DMS53 treated with DMSO at 0.1 percent for 48 hours (cell line): ENCODE measurements at regions not wholly inside any gene's neighbourhood (a gene's known extent, or its start where the extent isn't known, plus 50 kb on each side); places are given as distances from the start of the nearest gene placed in this dataset.
A peak's percentile ranks its signal among the peaks of the same experiment; 100 is the strongest.

Experiments used
- DNase-seq: peaks from one replicate; lab custom pipeline; 2025; ENCODE audit not compliant: unreplicated experiment; lab: John Stamatoyannopoulos, UW

DNA sequence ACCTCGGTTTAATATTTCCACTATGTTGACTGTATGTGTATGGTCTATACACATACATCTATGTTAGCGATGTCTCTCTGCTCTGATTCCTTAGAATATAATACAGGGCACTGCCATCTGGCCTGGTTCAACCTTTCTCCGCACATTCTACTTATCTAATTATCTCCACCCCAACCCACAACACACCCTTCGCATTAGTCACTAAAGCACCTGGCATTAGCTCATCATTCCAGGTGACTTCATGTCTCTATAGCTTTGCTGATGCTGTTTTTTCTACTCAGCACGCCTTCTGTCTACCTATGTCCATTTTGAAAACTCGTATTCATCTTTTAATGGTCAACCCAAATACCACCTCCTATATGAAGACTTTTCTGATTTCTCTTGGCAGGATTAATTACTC is 425.2 kb upstream of the RASGEF1B start:
- peak; percentile 16 for DNase-seq

DNA sequence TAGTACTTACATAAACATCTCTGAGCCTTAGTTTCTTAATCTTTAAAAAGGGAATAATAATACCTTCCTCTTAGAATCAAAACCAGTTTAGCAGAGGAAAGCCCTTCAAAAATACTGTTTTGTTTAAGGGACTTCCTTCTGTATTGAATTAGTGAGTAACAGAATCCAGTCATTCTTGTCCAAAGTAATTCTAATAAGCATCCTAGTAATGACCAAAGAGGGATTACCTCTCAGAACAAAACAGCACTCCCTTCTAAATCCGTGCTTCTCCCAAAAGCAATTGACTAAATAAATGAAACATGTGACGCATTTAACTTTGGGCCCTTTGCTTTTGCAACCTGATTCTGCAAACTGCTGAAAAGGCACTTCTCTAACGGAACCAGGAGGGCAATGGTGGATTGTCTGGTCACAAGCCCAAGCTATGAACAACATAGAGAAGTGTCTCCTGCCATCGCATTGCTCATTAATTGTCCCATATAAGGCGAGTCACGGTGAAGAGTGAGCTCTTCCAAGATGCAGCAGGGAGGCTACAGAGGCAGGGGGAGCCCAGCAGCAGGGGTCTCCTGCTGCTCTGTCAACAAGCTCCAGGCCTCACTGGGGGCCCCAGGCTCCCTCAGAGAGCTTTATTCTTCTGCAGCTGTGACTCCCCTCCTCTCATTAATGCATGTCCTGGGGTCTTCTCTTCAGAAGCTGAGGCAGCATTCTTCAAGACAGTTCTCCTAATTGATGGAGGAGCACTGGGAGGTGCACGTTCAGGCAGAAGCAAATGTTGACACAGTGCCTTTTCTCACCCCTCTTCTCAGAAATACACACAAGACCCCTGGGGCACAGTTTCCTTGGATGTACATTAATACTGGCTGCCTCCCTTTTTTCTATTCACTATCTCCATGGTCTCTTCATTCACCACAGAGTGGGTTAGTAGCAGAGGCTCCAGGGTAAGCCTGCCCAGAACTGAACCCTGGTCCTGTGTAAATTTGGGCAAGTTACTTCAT is 419.6 kb upstream of the RASGEF1B start:
- DNase-seq, result no peak

DNA sequence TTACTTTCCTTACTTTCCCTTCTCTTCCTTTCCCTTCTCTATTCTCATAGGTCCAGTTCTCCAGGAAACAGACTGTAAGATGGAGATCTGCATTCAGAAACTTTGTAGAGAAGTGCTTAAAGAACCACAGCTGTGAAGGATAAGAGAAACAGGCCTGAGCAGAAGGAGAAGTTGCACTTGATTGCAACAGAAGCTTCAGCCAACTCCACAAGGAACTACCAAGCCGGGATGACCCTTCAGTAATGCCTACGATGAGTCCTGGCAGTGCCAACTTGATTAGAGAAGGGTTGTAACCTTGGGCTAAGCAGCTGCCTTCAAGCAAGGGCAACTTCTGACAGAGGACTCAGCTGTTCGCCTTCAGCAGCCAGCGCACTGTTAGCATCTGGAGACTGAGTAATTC is 413.3 kb upstream of the RASGEF1B start:
- DNase-seq, result no peak

DNA sequence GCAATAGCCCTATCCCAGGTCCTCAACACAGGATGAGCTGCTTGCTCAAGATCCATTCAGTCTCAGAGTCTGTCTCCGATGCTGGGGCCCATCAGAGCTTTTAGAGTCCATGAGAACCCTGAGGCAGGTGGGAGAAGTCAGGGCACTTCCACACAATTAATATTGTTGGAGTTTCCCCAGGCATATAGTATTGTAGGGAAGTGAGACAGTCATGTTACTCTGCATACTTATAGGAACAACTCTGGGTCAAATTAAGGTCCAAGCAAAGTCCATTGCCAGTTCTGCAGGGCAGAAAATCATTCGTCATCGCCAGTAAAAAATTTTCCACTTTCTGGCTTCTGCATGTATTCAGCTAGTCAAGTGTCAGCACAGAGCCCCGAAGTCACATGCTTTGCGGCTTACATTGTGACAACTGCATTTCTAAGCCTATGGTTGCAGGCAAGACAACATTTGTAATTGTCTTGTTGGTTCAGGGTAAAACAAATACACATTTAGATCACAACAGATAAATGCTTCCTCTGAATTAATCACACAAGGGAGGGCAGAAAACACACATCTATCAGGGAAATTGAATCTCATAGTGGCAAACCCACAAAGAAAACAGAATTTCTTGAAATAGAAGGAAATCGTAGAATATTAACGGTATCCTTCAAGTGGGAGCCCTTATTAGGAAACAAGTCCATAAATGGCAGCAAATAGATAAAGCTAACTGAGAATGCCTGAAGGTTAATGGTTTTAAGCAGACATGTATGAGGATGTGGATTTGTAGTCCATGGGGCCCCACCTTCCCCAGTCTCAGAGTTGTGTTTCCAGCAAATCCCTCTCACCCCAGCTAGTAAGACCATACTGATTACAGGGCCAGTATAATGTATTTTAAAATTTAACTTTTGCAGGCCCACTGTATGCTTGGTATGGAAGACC is 412.1 kb upstream of the RASGEF1B start:
- no peak for DNase-seq

DNA sequence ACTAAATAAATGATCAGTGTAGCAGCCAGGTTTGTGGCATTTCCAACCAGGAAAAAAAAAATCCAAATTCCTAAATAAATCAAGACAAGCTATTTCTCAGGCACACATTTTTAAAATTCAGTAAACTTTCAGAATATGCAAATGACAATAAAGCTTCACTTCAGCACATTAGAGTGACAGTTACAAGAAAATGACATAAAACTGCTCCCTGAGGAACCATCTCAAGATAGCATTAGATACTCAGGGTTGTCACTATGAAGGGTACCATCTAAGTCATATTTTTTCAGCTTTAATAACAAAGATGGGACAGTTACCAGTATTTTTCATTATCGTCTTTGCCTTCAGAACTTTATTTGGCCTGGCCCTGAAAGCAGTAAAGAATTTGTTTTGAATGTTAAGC is 411.3 kb upstream of the RASGEF1B start:
- DNase-seq, result no peak

DNA sequence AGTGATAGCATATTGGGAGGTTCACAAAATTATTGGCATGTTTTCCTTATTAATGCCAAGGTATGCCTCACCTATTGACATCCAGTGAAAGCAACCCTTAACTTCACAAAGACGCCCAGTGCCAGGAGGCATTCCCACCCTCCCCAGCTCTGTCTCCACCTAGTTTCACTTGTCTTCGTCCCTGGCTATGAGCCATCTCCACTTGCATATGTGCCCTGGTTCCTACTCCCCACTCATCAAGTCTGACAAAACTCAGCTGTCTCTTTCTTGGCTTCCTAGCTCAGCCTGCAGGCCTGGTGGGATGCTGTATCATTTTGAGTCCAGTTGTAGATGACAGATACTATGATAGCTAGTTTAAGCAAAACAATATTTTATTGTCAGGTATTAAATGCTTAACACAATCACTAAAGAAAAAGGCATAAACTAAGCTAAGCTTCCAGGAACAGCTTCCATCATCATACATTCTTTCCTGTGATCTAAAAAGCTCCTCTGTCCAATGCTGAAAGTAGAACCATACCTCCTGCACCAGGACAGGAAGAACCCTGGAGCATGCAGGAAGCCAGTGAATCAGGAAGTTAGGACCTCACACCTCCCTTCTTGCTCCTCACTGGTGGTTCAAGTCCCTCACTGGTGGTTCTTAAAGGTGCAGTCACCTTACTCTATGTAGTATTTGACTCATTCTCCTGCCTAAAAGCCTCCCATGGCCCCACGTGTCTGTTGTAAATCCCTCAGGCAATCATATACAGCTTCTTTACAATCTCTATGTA is 410.3 kb upstream of the RASGEF1B start:
- no peak for DNase-seq

DNA sequence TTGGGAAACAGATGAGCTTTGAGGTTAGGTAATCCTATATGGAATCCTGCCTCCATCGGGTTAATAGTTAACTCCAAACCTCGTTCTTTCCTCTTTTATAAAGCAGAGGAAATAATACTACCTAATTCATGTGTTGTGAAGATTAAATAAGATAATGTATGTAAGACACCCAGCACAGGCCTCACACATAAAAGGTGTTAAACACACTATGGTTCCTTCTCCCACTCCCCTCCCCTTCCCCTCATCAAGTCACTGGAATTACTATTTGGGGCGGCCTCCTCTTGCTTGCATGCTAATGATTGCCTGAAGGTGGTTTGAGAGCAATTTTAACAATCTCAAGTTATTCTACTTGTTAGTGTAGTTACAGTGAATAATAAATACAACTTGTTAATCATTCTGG is 404.4 kb upstream of the RASGEF1B start:
- DNase-seq, result no peak

DNA sequence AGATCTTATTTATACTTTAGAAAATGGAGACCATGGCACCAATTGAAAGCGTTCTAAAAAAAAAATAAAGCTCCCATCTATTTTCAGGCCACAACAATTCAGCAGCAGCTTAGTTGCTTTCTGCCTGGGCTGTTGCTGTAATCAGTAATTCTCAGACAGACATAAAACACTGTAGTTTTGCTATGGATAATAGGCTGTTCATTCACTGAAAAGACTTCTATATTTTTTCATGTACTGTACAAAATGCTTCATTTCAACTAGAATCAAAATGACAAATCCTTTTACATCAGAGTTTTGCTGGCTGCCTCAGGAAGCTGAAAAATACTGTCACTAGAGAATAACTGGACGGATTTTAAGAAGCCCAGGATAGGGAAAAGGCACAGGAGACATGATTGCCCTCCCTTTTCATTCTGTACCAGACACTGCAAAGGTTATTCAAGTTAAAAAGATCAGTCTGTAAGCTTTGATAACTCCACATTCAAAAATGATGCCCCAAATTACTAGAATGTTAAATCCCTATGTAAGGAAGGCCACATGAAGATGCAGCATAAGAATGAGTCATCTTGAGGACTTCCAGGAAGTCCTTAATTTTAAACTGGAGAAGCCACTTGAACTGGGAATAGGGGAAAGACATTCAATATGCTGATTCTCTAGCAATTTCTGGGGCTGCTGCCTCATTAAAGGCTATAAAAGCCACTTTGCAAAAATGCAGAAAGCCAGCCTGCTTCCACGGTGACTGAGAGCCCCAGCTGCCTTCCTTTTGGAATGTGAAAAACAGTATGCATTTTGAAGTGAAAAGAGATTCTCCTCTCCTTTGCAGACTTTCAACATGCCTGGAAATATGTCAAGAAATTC is 403.2 kb upstream of the RASGEF1B start:
- no peak for DNase-seq

DNA sequence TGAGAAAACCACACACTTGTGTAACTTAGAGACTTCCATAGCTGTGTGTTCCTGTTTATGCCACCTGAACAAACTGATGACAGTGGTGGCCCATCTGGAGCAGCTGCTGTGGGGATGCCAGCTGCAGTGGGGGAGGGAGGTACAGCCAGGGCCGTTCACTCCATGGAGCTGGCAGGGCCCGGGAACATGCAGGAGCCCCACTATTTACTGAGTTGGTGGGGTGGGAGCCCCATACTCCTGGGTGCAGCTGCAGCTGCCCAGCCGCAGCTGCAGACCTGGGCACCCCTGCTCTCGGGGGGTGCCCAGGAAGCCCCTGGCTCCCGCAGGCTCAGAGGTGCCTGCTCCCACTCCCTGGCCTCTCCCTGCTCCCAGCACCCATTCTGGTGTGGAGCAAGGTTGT is 398.6 kb upstream of the RASGEF1B start:
- DNase-seq, result peak; percentile 13

DNA sequence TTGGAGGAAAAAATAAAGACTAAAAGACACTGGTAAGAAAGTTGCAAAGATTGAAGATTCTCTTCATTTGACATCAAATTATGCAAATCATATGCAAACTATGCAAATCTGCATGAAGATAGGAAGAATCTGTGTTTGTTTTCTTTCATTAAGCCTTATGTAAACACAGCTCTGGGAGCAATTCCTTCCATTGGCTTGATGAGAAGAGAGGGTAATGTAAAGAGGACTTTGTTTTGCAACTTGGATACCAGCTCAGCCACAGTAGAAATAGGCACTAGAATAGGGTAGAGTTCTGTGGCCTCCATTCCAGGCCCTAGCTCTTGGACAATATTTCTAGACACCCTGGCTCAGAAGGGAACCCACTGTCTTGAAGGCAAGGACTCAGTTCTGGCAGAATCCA is 388.4 kb upstream of the RASGEF1B start:
- DNase-seq, result no peak

DNA sequence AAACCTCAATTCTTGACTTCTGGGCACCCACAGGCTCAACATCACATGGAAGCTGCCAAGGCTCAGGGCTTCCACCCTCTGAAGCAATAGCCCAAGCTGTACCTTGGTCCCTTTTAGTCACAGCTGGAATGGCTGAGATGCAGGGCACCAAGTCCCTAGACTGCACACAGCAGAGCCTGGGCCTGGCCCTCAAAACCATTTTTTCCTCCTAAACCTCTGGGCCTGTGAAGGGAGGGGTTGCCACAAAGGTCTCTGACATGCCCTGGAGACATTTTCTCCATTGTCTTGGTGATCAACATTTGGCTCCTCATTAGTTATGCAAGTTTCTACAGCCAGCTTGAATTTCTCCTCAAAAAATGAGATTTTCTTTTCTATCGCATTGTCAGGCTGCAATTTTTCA is 382.7 kb upstream of the RASGEF1B start:
- no peak for DNase-seq

DNA sequence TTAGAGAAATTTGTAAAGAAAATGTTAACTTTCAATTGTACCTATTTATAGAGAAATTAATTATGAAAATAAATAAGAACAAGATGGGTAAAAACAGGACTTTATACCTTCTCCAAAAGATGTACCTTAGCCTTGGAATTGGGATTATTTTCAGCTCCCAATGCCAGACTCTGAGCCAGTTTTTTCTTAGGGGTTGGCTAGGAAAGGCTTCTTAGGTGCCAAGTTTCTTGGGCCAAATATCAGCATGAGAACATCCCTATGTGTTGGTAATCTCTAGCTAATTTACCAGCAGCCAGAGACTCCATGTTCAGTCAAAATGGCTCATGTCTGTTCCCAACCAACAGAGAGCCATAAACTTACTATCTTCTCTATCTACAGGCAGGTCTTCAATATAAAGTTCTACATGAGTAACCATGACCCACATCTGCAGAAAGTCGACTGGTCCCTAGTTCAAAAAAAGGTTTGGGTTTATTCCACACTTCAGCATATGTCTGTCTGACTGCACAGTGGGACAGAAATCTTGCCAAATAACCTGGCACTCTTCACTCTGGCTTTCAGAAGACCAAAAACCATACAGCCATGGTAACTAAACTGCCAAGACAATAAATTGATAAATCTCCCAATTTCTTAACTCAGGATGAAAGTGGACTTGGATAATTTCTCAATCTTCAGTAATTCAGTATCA is 380.5 kb upstream of the RASGEF1B start:
- no peak for DNase-seq

DNA sequence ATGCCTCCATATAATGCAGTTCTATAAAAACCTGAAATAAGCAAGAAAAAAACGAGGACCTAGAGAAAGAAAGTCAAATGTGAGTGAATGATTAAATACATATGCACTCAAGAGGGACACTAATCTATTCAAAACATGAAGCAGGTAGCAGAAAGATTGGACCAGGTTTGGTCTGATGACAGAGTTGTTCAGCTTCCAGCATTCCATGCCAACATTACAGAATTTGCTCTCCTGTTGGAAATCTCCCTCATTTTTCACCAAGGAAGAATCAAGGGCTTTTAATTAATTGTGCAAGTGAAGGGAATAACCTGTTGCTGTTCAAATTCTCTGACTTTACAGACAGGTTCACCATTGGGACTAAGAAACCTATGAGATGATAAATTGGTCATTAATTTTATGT is 379.0 kb upstream of the RASGEF1B start:
- DNase-seq, result no peak

DNA sequence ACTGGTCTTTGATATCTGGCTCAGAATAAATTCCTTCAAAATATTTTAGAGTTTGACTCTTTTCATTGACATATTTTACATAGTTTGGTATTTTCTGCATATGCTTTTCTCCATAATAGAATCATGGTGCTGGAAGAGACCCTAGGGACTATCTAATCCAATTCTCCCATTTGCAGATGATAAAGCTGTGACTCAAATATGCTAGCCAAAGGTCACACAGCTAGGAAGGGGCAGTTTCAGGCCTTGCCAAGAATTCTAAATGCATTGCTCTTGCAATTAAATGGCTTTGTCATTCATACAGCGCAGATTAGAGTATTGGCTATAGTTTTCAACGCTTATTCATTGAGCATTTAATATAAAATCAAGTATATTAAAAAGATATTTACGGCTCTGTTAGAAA is 374.1 kb upstream of the RASGEF1B start:
- DNase-seq, result no peak

DNA sequence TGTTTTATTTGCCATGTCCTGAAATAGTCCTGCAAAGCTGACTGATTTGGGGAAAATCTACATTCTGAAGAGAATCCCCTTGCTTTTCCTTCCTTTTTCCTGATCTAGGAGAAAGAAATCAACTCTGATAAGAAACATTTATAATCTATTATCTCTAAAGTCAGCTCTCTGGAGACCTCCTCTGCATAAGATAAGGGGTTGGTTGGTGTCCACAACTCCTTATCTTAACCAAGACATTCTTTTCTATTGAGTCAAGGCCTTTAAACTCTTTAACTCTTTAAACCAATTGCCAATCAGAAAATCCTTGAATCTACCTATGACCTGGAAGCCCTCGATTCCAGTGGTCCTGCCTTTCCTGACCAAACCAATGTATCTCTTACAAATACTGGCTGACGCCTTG is 373.6 kb upstream of the RASGEF1B start:
- no peak for DNase-seq

DNA sequence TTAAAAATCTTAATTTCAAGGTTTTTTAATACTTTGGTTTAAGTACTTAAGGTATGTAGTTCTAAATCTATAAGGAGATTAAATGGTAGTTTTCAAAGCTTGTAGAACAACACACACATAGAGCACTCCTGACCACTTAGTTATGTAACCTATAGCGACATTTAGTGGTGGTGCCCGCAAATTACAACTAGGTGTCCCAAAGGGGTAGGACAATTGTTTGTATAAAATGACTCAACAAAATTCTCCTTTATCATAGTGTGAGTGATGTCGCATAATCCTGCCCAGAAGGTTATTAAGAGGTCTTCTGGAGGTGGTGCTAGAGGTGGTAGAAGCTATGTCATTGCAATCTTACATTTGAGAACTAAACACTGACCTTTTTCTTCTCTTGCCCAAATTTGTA is 373.0 kb upstream of the RASGEF1B start:
- peak; percentile 78 for DNase-seq

DNA sequence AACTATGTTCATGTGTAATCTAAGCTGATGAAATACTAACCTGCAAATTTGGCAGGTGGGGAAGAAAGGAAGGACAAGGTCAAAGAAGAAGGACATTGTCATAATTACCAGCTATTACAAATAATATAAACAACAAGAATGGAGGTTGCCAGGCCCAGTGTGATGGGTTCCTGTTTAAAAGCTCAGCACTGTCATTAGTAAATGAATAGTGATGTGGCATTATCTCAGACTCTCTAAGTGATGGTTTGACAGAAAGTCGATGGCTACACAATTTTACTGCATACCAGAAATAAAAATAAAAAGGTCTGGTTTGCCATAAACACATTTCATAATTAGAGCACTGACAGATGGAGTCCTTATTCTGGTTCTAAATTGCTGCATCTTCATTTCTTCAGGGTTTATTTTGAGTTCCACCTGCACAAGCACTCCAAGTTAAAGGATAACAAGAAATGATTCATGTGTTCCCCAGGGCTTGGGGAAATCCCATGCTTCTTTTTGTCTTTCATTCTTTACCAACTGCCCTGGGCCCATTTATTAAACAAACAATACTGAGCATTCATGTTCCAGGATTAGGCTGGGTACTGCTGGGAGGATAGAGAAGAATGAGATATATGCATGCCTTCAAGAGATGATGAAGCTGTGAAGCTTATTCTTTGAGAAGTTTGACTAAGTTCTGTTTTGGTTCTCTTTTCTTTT is 367.8 kb upstream of the RASGEF1B start:
- DNase-seq, result peak; percentile 13

DNA sequence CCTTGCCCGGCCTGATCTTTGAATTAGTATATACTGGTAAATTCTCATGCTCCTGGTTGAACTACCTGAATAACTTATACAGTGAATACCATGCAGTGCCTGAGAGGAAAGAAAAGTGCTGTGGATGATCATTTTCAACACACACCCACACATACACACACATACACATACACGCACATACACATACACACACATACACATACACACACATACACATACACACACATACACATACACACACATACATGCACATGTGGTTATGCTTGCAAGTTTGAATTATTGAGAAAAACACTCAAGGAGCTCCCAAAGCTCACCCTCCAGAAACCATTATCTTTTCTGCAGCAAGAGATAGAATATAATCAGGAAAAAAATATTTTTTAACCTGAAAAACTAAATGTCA is 366.9 kb upstream of the RASGEF1B start:
- DNase-seq, result no peak

DNA sequence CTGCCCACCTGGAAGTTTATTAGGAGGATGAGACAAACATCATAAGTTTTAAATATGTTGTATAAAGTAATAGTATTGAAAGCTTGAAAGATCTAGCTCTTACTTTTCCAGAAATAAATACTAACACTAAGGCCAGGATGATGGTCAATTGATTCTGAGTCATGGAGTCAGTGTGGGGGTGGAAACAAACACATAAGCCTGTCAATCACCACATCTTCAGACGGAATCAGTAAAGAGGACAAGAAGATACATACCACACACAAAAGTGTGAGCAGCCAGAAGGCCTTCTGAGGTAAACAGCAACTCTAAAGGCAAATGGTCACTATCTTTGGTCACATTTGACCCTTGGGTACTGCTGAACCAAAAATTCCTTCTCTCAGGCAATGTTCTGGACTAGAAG is 365.0 kb upstream of the RASGEF1B start:
- DNase-seq, result no peak
